Thyroid gland (tissue), 4 donors: ENCODE measurements at regions not wholly inside any gene's neighbourhood (a gene's known extent, or its start where the extent isn't known, plus 50 kb on each side); places are given as distances from the start of the nearest gene placed in this dataset.

Experiments used
- DNase-seq, 2 donors: peaks; one replicate each; pipeline ENCODE4 v3.0.0-alpha.2; 2019
- H3K27ac ChIP-seq, 3 donors: fragments of 200-600 bp; sonication (generic); 1 replicate in 2 of 3; 2 replicates in 1 of 3; pipeline ENCODE4 v1.5.1; 2016 to 2019; ENCODE audit warnings: mild to moderate bottlenecking in 1 of 3, moderate library complexity in 1 of 3
- H3K27me3 ChIP-seq: fragments of 200-600 bp; sonication (generic); one replicate; pipeline ENCODE4 v1.5.1; 2019
- H3K36me3 ChIP-seq, 2 donors: fragments of 200-600 bp; sonication (generic); one replicate each; pipeline ENCODE4 v1.5.1; 2016 to 2019
- H3K4me1 ChIP-seq, 2 donors: fragments of 200-600 bp; sonication (generic); one replicate each; pipeline ENCODE4 v1.5.1; 2017 to 2019
- H3K4me3 ChIP-seq, 3 donors: fragments of 200-600 bp; sonication (generic); replicated peaks in 1 of 3; 1 replicate in 2 of 3; 2 replicates in 1 of 3; pipeline ENCODE4 v1.5.1; 2016; ENCODE audit warnings: mild to moderate bottlenecking in 1 of 3
- H3K9me3 ChIP-seq: fragments of 200-600 bp; sonication (generic); one replicate; pipeline ENCODE4 v1.5.1; 2017
- POLR2A ChIP-seq, 2 donors: fragments of 450-650 bp; IDR thresholded peaks; one replicate each; pipeline ENCODE4 v1.6.1; 2017; ENCODE audit warnings: antibody characterized with exemption in 2 of 2, mild to moderate bottlenecking in 2 of 2, moderate library complexity in 1 of 2
- WGBS, 2 donors: methylation state at CpG; one replicate each; pipeline ENCODE4 v1.1.5; 2017; 5-methylcytosine and 5-hydroxymethylcytosine counted together
- intact Hi-C: fragments of 100-400 bp; cut with DNase I; formaldehyde crosslinking; loops from one replicate; pipeline ENCODE4 v1.15.1; 2023
- TF ChIP-seq, protein P1 (sequence below), 6 experiments: fragments of 200-600 bp in 3 of 6; fragments of 450-650 bp in 3 of 6; sonication (generic) in 3 of 6; IDR thresholded peaks; one replicate each; pipeline ENCODE4 v1.5.1; 2016 to 2019; ENCODE audit warnings: antibody characterized with exemption in 6 of 6, mild to moderate bottlenecking in 2 of 6, inconsistent platforms in 1 of 6, moderate library complexity in 1 of 6

DNA sequence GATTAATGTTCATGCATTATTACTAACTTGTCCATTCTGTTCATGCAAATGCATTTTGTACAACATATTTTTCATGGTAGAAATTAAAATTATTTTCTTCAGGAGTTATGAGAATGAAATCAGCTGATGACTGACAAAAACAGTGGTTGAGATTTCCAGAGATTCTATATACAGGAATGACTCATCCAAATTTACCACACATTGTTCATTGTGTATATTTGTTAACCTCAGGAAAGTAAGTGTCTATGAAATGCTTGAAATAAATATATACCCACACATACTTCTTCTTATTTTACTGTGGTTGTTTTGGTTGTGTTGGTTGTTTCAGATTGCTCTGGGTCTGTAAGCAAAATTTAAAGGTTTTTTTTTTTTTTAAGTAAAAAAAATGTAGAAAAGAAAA is 108.1 kb upstream of the SP8 start:
- Histone ChIP-seq H3K9me3 (no peaks in the 10 kb centered on the region), H3K27me3 (no peaks in the 10 kb centered on the region), H3K4me3 (no peak overlapping the region), H3K27ac (no peak overlapping the region), H3K36me3 (no peaks in the 10 kb centered on the region), H3K4me1 (no peaks in the 10 kb centered on the region)
- no peak for DNase-seq
- TF ChIP-seq POLR2A (IDR thresholded peaks at IDR 0.05) = no peak
- TF ChIP-seq, protein P1, sequence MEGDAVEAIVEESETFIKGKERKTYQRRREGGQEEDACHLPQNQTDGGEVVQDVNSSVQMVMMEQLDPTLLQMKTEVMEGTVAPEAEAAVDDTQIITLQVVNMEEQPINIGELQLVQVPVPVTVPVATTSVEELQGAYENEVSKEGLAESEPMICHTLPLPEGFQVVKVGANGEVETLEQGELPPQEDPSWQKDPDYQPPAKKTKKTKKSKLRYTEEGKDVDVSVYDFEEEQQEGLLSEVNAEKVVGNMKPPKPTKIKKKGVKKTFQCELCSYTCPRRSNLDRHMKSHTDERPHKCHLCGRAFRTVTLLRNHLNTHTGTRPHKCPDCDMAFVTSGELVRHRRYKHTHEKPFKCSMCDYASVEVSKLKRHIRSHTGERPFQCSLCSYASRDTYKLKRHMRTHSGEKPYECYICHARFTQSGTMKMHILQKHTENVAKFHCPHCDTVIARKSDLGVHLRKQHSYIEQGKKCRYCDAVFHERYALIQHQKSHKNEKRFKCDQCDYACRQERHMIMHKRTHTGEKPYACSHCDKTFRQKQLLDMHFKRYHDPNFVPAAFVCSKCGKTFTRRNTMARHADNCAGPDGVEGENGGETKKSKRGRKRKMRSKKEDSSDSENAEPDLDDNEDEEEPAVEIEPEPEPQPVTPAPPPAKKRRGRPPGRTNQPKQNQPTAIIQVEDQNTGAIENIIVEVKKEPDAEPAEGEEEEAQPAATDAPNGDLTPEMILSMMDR (IDR thresholded peaks at IDR 0.05) = no peak
- intact Hi-C loops = no loop called here

DNA sequence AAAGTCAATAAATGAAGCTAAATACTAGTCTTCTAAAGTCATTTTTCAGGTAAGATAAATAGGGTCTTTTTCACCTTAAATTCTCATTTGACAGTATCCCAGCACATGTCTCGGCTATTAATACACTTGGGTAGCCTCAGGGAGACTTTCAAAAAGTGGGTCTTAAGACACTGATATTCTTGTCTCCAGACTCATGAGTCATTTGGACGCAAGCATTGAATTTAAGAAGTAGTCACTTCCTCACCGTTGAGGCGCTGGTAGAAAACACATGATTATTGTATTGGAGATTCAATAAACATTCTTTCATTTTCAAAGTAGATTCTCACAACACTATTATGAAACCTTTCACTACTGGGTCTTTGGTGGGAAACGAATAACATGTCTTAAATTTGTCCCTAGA is 108.9 kb upstream of the SP8 start:
- no peak for DNase-seq
- intact Hi-C loops = no loop called here
- 82 to 91% methylated on average over 5 of the region's 5 CpGs for WGBS, 2 donors
- no peaks in the 10 kb centered on the region for H3K27me3 ChIP-seq
- TF ChIP-seq POLR2A (IDR thresholded peaks at IDR 0.05) = no peak
- TF ChIP-seq, protein P1 (IDR thresholded peaks at IDR 0.05) = no peak
- no peak overlapping the region for H3K4me3 ChIP-seq
- H3K4me1 ChIP-seq = no peaks in the 10 kb centered on the region
- H3K36me3 ChIP-seq = no peaks in the 10 kb centered on the region
- H3K27ac ChIP-seq = no peak overlapping the region
- H3K9me3 ChIP-seq = no peaks in the 10 kb centered on the region

DNA sequence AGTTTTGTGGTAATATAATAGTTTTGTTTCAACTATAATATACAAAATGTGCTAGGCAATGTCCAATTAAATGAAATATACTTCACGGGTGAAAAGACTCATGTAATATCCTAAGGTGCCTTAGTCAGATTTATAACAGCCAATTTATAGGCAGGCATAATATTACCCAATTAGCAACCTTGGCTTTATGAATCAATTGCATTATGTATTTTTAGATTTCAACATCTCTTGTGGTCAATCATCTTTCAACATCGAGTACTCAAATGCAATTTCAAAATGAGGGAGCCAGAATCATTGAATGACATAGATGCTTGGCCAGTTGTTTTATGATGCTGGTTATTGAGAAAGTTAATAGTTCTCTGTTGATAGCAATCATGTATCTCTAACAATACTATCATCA is 110.3 kb upstream of the SP8 start:
- Histone ChIP-seq H3K9me3 (no peaks in the 10 kb centered on the region), H3K4me3 (no peak overlapping the region), H3K27ac (no peak overlapping the region), H3K4me1 (no peaks in the 10 kb centered on the region), H3K36me3 (no peaks in the 10 kb centered on the region), H3K27me3 (no peaks in the 10 kb centered on the region)
- intact Hi-C loops = no loop called here
- WGBS, 2 donors = 87 to 94% methylated on average over 2 of the region's 2 CpGs
- TF ChIP-seq POLR2A (IDR thresholded peaks at IDR 0.05) = no peak
- TF ChIP-seq, protein P1 (IDR thresholded peaks at IDR 0.05) = no peak
- DNase-seq = no peak

DNA sequence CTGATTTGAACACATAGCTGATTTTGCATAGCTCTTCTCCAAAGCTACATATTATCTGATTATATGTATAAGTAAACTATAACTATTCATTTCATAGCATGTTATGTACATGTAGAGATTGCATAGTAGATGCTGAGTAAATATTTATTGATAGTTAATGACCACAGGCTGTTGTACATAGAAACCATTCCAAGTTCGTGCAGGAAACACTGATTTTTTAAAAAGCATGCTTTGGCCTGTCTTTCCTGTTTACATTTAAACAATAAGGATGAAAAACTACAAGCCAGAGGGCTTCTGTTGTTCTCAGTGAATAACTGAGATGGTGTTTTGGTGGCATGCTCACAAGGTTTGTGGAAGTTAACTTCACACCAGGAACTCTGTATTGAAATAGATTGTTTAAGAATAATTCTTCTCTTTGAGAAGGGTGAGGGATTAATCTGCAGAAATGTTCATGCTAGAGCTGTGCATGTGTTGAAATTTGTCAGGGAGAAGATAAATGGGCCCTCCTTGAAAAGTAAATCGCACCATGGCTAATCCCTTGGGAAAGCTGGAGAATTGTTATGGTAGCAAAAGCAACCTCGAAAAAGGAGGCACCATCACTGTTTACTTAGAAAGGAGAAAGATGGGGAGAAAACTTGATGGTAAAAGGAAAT is 120.2 kb upstream of the SP8 start:
- Histone ChIP-seq H3K27me3 (no peaks in the 10 kb centered on the region), H3K4me1 (no peaks in the 10 kb centered on the region), H3K9me3 (no peaks in the 10 kb centered on the region), H3K36me3 (no peaks in the 10 kb centered on the region), H3K27ac (no peak overlapping the region), H3K4me3 (no peak overlapping the region)
- TF ChIP-seq POLR2A (IDR thresholded peaks at IDR 0.05) = no peak
- TF ChIP-seq, protein P1 (IDR thresholded peaks at IDR 0.05) = no peak
- intact Hi-C loops = no loop called here
- WGBS, 2 donors = 59 to 70% methylated on average over 3 of the region's 3 CpGs
- no peak for DNase-seq

DNA sequence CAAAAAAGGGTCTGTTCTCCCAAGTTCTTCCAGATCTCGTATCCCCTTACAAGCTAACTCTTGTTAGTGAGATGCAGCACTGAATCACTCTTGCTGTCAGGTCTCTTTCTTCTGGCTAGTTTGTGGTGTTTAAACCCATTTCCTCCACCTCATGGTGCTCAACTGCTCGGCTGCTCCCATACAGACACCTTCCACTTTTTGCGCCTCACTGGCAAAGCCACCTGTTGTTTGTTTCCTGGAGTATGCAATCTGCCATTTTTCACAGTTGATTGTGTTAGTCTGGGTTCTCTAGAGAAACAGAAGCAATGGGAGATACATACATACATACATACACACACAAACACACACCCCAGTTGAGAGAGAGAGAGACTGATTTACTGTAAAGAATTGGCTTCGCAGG is 124.4 kb upstream of the SP8 start:
- H3K9me3 ChIP-seq = no peaks in the 10 kb centered on the region

More for the DNA sequence above, 124.4 kb upstream of the SP8 start:
- Histone ChIP-seq H3K36me3 (no peaks in the 10 kb centered on the region), H3K27me3 (no peaks in the 10 kb centered on the region), H3K27ac (no peak overlapping the region), H3K4me3 (no peak overlapping the region), H3K4me1 (no peaks in the 10 kb centered on the region)
- no peak for DNase-seq
- TF ChIP-seq, protein P1 (IDR thresholded peaks at IDR 0.05) = no peak
- TF ChIP-seq POLR2A (IDR thresholded peaks at IDR 0.05) = no peak
- intact Hi-C loops = no loop called here
- WGBS, 2 donors = 79 to 83% methylated on average over 4 of the region's 4 CpGs
